ENCODE measurements at regions not wholly inside any gene's neighbourhood (a gene's known extent, or its start where the extent isn't known, plus 50 kb on each side); places are given as distances from the start of the nearest gene placed in this dataset.

GRCh38 chr3:163273694-163274093 is 1777.1 kb downstream of the OTOL1 start:
- no peak overlapping the region for H2AFZ ChIP-seq (ENCODE audit: insufficient read depth, low read depth, low read length, poor library complexity, severe bottlenecking)
- H3K9me3 ChIP-seq (ENCODE audit: control extremely low read depth in 1 of 3, control insufficient read depth in 2 of 3, insufficient read depth in 1 of 3, low read length in 2 of 3): no peaks in the 10 kb centered on the region
- no CpG with 5 or more reads among the region's 2 CpGs for WGBS (ENCODE audit: insufficient coverage)
- no peak overlapping the region for H3K4me2 ChIP-seq (replicated peaks; ENCODE audit: low read depth, low read length, poor library complexity, severe bottlenecking)
- ChIA-PET CTCF (no interaction called here), POLR2A (no interaction called here)
- no peak for TF ChIP-seq CTCF (IDR thresholded peaks at IDR 0.05)
- TF ChIP-seq EZH2 (IDR thresholded peaks at IDR 0.05; ENCODE audit: borderline replicate concordance, insufficient read depth, low read depth, low read length, poor library complexity, severe bottlenecking): no peak
- H3K4me3 ChIP-seq (ENCODE audit: control extremely low read depth in 1 of 5, extremely low read depth in 1 of 5, insufficient read depth in 1 of 5, low read depth in 2 of 5, low read length in 4 of 5): no peak overlapping the region
- H3K36me3 ChIP-seq (replicated peaks in 1 of 2; ENCODE audit: control extremely low read depth in 1 of 2, control insufficient read depth in 1 of 2, extremely low read depth in 1 of 2, insufficient read depth in 2 of 2, low read length in 1 of 2): no peaks in the 10 kb centered on the region
- no peaks in the 10 kb centered on the region for H3K27me3 Mint-ChIP-seq
- DNase-seq (no peak), ATAC-seq (ENCODE audit: low read depth) (no peak)
- H3K27ac Mint-ChIP-seq: no peak overlapping the region
- no peaks in the 10 kb centered on the region for H3K4me1 Mint-ChIP-seq
- no peaks in the 10 kb centered on the region for H3K79me2 ChIP-seq (ENCODE audit: control insufficient read depth, insufficient read depth, low read length)
- H3K4me3 Mint-ChIP-seq: no peak overlapping the region
- no peaks in the 10 kb centered on the region for H4K20me1 ChIP-seq (ENCODE audit: control insufficient read depth, insufficient read depth, low read length, poor library complexity, severe bottlenecking)
- no peaks in the 10 kb centered on the region for H3K9me3 Mint-ChIP-seq (ENCODE audit: insufficient read depth)
- H3K4me1 ChIP-seq (ENCODE audit: control insufficient read depth in 2 of 2, insufficient read depth in 2 of 2, low read length in 2 of 2): no peaks in the 10 kb centered on the region
- H3K9ac ChIP-seq (ENCODE audit: low read length): no peak overlapping the region
- no peaks in the 10 kb centered on the region for H3K27me3 ChIP-seq (replicated peaks in 1 of 4; ENCODE audit: control extremely low read depth in 1 of 4, control insufficient read depth in 3 of 4, insufficient read depth in 4 of 4, low read length in 3 of 4)
- intact Hi-C loops (cut with micrococcal nuclease): no loop called here
- H3K27ac ChIP-seq (ENCODE audit: low read length in 2 of 2): no peak overlapping the region

DNA sequence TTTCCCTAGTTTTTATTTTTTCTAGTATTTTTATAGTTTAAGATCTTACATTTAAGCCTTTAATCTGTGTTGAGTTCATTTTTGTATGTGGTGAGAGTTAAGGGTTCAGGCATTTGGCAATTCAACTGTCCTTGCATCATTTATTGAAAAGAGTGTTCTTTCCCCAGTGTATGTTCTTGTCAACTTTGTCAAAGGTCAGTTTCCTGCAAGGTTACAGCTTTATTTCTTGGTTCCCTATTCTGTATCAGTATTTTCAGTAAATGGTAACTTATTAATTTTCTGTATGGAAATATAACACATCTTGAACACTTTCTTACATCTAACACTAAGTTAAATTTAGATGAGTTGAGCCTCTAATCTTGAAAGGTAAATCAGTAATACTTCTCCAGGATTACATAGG is 1770.1 kb downstream of the OTOL1 start:
- Histone ChIP-seq H4K20me1 (ENCODE audit: control insufficient read depth, insufficient read depth, low read length, poor library complexity, severe bottlenecking) (no peaks in the 10 kb centered on the region), H3K27me3 (replicated peaks in 1 of 4; ENCODE audit: control extremely low read depth in 1 of 4, control insufficient read depth in 3 of 4, insufficient read depth in 4 of 4, low read length in 3 of 4) (no peaks in the 10 kb centered on the region), H3K4me2 (replicated peaks; ENCODE audit: low read depth, low read length, poor library complexity, severe bottlenecking) (no peak overlapping the region), H3K36me3 (replicated peaks in 1 of 2; ENCODE audit: control extremely low read depth in 1 of 2, control insufficient read depth in 1 of 2, extremely low read depth in 1 of 2, insufficient read depth in 2 of 2, low read length in 1 of 2) (no peaks in the 10 kb centered on the region), H3K4me3 (ENCODE audit: control extremely low read depth in 1 of 5, extremely low read depth in 1 of 5, insufficient read depth in 1 of 5, low read depth in 2 of 5, low read length in 4 of 5) (no peak overlapping the region), H3K4me1 (ENCODE audit: control insufficient read depth in 2 of 2, insufficient read depth in 2 of 2, low read length in 2 of 2) (no peaks in the 10 kb centered on the region), H3K79me2 (ENCODE audit: control insufficient read depth, insufficient read depth, low read length) (no peaks in the 10 kb centered on the region), H2AFZ (ENCODE audit: insufficient read depth, low read depth, low read length, poor library complexity, severe bottlenecking) (no peak overlapping the region), H3K9ac (ENCODE audit: low read length) (no peak overlapping the region), H3K9me3 (ENCODE audit: control extremely low read depth in 1 of 3, control insufficient read depth in 2 of 3, insufficient read depth in 1 of 3, low read length in 2 of 3) (no peaks in the 10 kb centered on the region), H3K27ac (ENCODE audit: low read length in 2 of 2) (no peak overlapping the region)
- CTCF ChIA-PET: no interaction called here
- DNase-seq: no peak
- TF ChIP-seq CTCF (IDR thresholded peaks at IDR 0.05) (no peak), EZH2 (IDR thresholded peaks at IDR 0.05; ENCODE audit: borderline replicate concordance, insufficient read depth, low read depth, low read length, poor library complexity, severe bottlenecking) (no peak)
- POLR2A ChIA-PET: no interaction called here
- Mint-ChIP-seq H3K9me3 (ENCODE audit: insufficient read depth) (peaks cover 6% of the 10 kb centered on the region), H3K27me3 (no peaks in the 10 kb centered on the region), H3K4me3 (no peak overlapping the region), H3K27ac (no peak overlapping the region), H3K4me1 (no peaks in the 10 kb centered on the region)
- intact Hi-C loops (cut with micrococcal nuclease): no loop called here
- no peak for ATAC-seq (ENCODE audit: low read depth)

All from B cell (primary cell).